OCI-LY7 (cell line): ENCODE measurements at regions not wholly inside any gene's neighbourhood (a gene's known extent, or its start where the extent isn't known, plus 50 kb on each side); places are given as distances from the start of the nearest gene placed in this dataset.

ENCODE experiments used
- BruUV-seq: library from RNA; stranded (reverse); fragments of 400-500 nt; replicated peaks from 2 replicates; lab custom pipeline; 2021; lab: Mats Ljungman, UMichigan
- CTCF ChIA-PET: fragments of 300-600 bp; sonication (Branson Sonifier 250); formaldehyde crosslinking; loops from one replicate; lab custom pipeline; 2022; ENCODE audit warnings: antibody characterized with exemption; ENCODE audit not compliant: unreplicated experiment; lab: Charles Lee
- POLR2A ChIA-PET: fragments of 300-600 bp; sonication (Branson Sonifier 250); formaldehyde crosslinking; loops from one replicate; lab custom pipeline; 2022; ENCODE audit warnings: antibody characterized with exemption; lab: Charles Lee
- DNase-seq: peaks from one replicate; pipeline ENCODE4 v3.0.0-alpha.2; 2015; ENCODE audit warnings: low spot score
- H2AFZ ChIP-seq: fragments of 200-600 bp; sonication (generic), shearing (Covaris generic); 2 replicates; pipeline ENCODE4 v1.6.1; 2014; ENCODE audit warnings: mild to moderate bottlenecking, antibody characterized with exemption, low read length, moderate library complexity
- H3K27ac ChIP-seq: fragments of 200-600 bp; sonication (generic); 2 replicates; pipeline ENCODE4 v1.5.1; 2014; ENCODE audit warnings: mixed run types, low read depth, mild to moderate bottlenecking, moderate library complexity, low read length, inconsistent platforms; ENCODE audit not compliant: poor library complexity, severe bottlenecking
- H3K36me3 ChIP-seq: fragments of 200-600 bp; sonication (generic); 2 replicates; pipeline ENCODE4 v1.6.1; 2014; ENCODE audit warnings: mild to moderate bottlenecking, antibody characterized with exemption, low read length, moderate library complexity, mixed read lengths; ENCODE audit not compliant: insufficient read depth
- H3K4me1 ChIP-seq: fragments of 200-600 bp; sonication (generic); 2 replicates; pipeline ENCODE4 v1.5.1; 2014; ENCODE audit warnings: mild to moderate bottlenecking, low read length; ENCODE audit not compliant: insufficient read depth, poor library complexity, severe bottlenecking
- H3K4me2 ChIP-seq: fragments of 200-600 bp; sonication (generic); 2 replicates; pipeline ENCODE4 v1.6.1; 2014; ENCODE audit warnings: mild to moderate bottlenecking, low read length
- H3K4me3 ChIP-seq: fragments of 200-600 bp; sonication (generic); 2 replicates; pipeline ENCODE4 v1.5.1; 2014; ENCODE audit warnings: mild to moderate bottlenecking, low read depth, low read length; ENCODE audit not compliant: poor library complexity, severe bottlenecking
- H3K79me2 ChIP-seq: fragments of 200-600 bp; sonication (generic); 2 replicates; pipeline ENCODE4 v1.6.1; 2016; ENCODE audit warnings: low read depth, mild to moderate bottlenecking, low read length, moderate library complexity, mixed read lengths; ENCODE audit not compliant: insufficient read depth
- H3K9me2 ChIP-seq: fragments of 200-600 bp; sonication (generic); 2 replicates; pipeline ENCODE4 v1.6.1; 2016; ENCODE audit warnings: mild to moderate bottlenecking, low read length, mixed read lengths; ENCODE audit not compliant: insufficient read depth
- H3K9me3 ChIP-seq: fragments of 200-600 bp; sonication (generic); 2 replicates; pipeline ENCODE4 v1.6.1; 2014; ENCODE audit warnings: mild to moderate bottlenecking, mixed run types, low read length, mixed read lengths
- H4K20me1 ChIP-seq: fragments of 200-600 bp; sonication (generic); 2 replicates; pipeline ENCODE4 v1.6.1; 2014; ENCODE audit warnings: mild to moderate bottlenecking, antibody characterized with exemption, low read length, moderate library complexity, mixed read lengths; ENCODE audit not compliant: insufficient read depth
- CTCF ChIP-seq: fragments of 200-600 bp; sonication (generic); conservative IDR thresholded peaks from 2 replicates; pipeline ENCODE4 v1.5.1; 2014; ENCODE audit warnings: mild to moderate bottlenecking, antibody characterized with exemption, low read length, moderate library complexity, mixed read lengths
- EZH2phosphoT487 ChIP-seq: fragments of 200-600 bp; sonication (generic); IDR thresholded peaks from 2 replicates; pipeline ENCODE4 v1.6.1; 2018; ENCODE audit warnings: low read depth, borderline replicate concordance, mild to moderate bottlenecking, mixed run types, antibody characterized with exemption, low read length, moderate library complexity, mixed read lengths
- intact Hi-C: fragments of 100-400 bp; cut with micrococcal nuclease; formaldehyde crosslinking; loops from one replicate; pipeline ENCODE4 v1.10.0; 2022; ENCODE audit not compliant: unreplicated experiment

DNA sequence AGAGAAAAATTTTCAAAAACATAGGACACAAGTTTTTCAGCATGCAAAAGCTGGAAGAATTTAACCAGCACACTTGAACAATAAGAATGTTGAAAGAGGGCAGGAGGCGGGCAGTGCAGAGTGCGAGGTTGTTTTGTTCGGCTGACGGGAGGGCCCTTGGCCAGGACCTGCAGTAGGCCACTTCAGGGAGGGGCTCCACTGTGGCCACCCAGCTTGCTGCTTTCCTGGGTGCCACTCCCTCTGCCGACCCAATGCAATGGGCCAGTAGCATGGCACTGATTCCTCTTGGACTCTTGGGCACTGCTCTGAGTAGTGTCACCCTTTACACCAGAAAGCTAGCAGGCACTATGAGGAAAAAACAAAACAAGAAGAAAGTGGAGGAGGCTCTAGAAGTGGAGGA lies 92.9 kb downstream of the SNRPE start:
- DNase-seq: no peak
- H4K20me1 ChIP-seq: no peaks in the 10 kb centered on the region
- no peak overlapping the region for H3K4me2 ChIP-seq
- H3K9me3 ChIP-seq: peaks cover 28% of the 10 kb centered on the region
- H3K4me3 ChIP-seq: no peak overlapping the region
- ChIA-PET CTCF (interaction anchor here (0.5 kb wide), 1 partner anchor 699 kb away, joined by 3 read pairs; no protein-coding TSS in a partner anchor), POLR2A (interaction anchor here (1.6 to 2.1 kb wide), 4 partner anchors 10 to 19 kb away, joined by 4 to 15 read pairs (median 6); no protein-coding TSS in a partner anchor)
- no peaks in the 10 kb centered on the region for H3K9me2 ChIP-seq
- H3K79me2 ChIP-seq: no peaks in the 10 kb centered on the region
- peak overlapping the region; percentile 65 for H3K27ac ChIP-seq
- BruUV-seq: no TSS peak
- intact Hi-C loops: no loop called here
- no peak overlapping the region for H2AFZ ChIP-seq
- H3K4me1 ChIP-seq: peaks cover 15% of the 10 kb centered on the region
- H3K36me3 ChIP-seq: peaks cover 6% of the 10 kb centered on the region; the same call in 1 of the 2 replicates
- TF ChIP-seq EZH2phosphoT487 (no peak), CTCF (no peak)

GRCh38 chr1:203954788-203955552 lies 93.6 kb downstream of the SNRPE start:
- CTCF ChIA-PET: interaction anchor here (0.5 kb wide), 1 partner anchor 699 kb away, joined by 3 read pairs; no protein-coding TSS in a partner anchor
- BruUV-seq: no TSS peak

More at GRCh38 chr1:203954788-203955552, 93.6 kb downstream of the SNRPE start:
- Histone ChIP-seq H3K79me2 (no peaks in the 10 kb centered on the region), H3K9me3 (peaks cover 28% of the 10 kb centered on the region), H3K36me3 (peaks cover 6% of the 10 kb centered on the region; the same call in 1 of the 2 replicates), H3K4me2 (no peak overlapping the region), H3K9me2 (no peaks in the 10 kb centered on the region), H3K4me3 (no peak overlapping the region), H3K27ac (peak overlapping the region; percentile 65), H4K20me1 (no peaks in the 10 kb centered on the region), H2AFZ (no peak overlapping the region), H3K4me1 (peaks cover 15% of the 10 kb centered on the region)
- POLR2A ChIA-PET: interaction anchor here (0.6 to 2.1 kb wide), 7 partner anchors 11 to 72 kb away, joined by 3 to 15 read pairs (median 4); no protein-coding TSS in a partner anchor
- intact Hi-C loops: no loop called here
- no peak for TF ChIP-seq EZH2phosphoT487
- no peak for TF ChIP-seq CTCF
- peak; percentile 78 for DNase-seq
